Peyer's patch (tissue), 4 donors: ENCODE measurements at regions not wholly inside any gene's neighbourhood (a gene's known extent, or its start where the extent isn't known, plus 50 kb on each side); places are given as distances from the start of the nearest gene placed in this dataset.

Source experiments
- POLR2A ChIP-seq, 2 donors: fragments of 450-650 bp; IDR thresholded peaks; one replicate each; pipeline ENCODE4 v1.5.1; 2017; ENCODE audit warnings: antibody characterized with exemption in 2 of 2, mild to moderate bottlenecking in 2 of 2, moderate library complexity in 2 of 2
- TF ChIP-seq, protein P1 (sequence below), 6 experiments: fragments of 450-650 bp in 4 of 6; fragments of 200-600 bp in 2 of 6; sonication (generic) in 1 of 6; IDR thresholded peaks; one replicate each; pipeline ENCODE4 v1.5.1; 2017 to 2019; ENCODE audit warnings: antibody characterized with exemption in 6 of 6, mild to moderate bottlenecking in 3 of 6, moderate library complexity in 1 of 6

DNA sequence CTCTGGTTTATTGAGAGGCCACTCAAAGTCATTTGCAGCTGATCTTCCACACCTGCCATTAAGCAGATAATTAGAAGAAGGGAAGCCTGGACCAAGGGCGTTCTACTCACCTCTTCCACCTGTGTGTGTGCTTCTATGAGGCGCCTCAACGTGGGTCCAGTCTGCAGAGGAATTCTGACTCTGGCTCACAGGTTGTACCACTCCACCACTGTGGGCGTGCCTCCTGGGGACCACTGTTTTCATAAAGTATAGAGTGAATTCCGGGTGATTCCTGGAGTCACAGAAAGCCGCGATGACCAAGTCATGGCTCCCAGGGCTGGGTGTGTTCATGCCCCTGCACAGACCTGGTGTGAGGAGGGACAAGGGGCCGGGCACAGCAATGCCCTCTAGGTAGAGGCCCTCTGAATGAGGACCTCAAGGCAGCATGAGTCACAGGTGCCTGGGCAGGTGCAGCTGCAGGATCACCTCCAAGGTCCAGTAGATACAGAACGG is 408.3 kb upstream of the MGMT start:
- TF ChIP-seq, protein P1, sequence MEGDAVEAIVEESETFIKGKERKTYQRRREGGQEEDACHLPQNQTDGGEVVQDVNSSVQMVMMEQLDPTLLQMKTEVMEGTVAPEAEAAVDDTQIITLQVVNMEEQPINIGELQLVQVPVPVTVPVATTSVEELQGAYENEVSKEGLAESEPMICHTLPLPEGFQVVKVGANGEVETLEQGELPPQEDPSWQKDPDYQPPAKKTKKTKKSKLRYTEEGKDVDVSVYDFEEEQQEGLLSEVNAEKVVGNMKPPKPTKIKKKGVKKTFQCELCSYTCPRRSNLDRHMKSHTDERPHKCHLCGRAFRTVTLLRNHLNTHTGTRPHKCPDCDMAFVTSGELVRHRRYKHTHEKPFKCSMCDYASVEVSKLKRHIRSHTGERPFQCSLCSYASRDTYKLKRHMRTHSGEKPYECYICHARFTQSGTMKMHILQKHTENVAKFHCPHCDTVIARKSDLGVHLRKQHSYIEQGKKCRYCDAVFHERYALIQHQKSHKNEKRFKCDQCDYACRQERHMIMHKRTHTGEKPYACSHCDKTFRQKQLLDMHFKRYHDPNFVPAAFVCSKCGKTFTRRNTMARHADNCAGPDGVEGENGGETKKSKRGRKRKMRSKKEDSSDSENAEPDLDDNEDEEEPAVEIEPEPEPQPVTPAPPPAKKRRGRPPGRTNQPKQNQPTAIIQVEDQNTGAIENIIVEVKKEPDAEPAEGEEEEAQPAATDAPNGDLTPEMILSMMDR (IDR thresholded peaks at IDR 0.05) = no peak
- TF ChIP-seq POLR2A (IDR thresholded peaks at IDR 0.05) = no peak
